GM12874 (cell line): ENCODE measurements at regions not wholly inside any gene's neighbourhood (a gene's known extent, or its start where the extent isn't known, plus 50 kb on each side); places are given as distances from the start of the nearest gene placed in this dataset.

Source experiments
- TF ChIP-seq, protein P1 (sequence below): IDR thresholded peaks from 2 replicates; pipeline ENCODE4 v1.5.1; 2011; ENCODE audit warnings: low read depth, mild to moderate bottlenecking, control low read depth, low read length, moderate library complexity; ENCODE audit not compliant: insufficient read depth

- TF ChIP-seq, protein P1, sequence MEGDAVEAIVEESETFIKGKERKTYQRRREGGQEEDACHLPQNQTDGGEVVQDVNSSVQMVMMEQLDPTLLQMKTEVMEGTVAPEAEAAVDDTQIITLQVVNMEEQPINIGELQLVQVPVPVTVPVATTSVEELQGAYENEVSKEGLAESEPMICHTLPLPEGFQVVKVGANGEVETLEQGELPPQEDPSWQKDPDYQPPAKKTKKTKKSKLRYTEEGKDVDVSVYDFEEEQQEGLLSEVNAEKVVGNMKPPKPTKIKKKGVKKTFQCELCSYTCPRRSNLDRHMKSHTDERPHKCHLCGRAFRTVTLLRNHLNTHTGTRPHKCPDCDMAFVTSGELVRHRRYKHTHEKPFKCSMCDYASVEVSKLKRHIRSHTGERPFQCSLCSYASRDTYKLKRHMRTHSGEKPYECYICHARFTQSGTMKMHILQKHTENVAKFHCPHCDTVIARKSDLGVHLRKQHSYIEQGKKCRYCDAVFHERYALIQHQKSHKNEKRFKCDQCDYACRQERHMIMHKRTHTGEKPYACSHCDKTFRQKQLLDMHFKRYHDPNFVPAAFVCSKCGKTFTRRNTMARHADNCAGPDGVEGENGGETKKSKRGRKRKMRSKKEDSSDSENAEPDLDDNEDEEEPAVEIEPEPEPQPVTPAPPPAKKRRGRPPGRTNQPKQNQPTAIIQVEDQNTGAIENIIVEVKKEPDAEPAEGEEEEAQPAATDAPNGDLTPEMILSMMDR = no peak
Measured at GRCh38 chr16:79302731-79303130, 297.8 kb downstream of the MAF start.

GRCh38 chr16:79301051-79301450 is 299.5 kb downstream of the MAF start:
- TF ChIP-seq, protein P1 = no peak

- TF ChIP-seq, protein P1 = no peak
Measured at GRCh38 chr16:79298894-79299799, 301.4 kb downstream of the MAF start.

DNA sequence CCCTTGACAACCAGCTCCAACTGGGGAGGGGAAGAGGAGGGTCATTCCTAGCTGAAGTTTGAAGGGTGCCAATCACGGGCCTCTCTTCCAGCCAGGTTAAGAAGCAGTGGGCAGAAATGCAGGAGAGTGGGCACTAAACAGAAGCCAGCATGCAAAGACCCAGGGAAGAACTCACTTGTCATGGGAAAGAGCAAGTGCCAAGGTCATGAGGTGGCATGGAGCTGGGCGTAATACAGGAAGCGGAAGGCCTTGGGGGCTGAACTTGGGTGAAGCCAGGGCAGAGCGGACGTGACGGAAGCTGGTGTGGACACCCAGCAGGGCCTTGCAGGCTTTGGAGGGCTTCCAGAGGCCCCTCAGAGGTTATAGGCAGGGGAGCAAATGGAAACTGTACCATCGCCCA is 302.1 kb downstream of the MAF start:
- TF ChIP-seq, protein P1 = no peak

GRCh38 chr16:79297805-79298204 is 302.7 kb downstream of the MAF start:
- TF ChIP-seq, protein P1 = no peak

DNA sequence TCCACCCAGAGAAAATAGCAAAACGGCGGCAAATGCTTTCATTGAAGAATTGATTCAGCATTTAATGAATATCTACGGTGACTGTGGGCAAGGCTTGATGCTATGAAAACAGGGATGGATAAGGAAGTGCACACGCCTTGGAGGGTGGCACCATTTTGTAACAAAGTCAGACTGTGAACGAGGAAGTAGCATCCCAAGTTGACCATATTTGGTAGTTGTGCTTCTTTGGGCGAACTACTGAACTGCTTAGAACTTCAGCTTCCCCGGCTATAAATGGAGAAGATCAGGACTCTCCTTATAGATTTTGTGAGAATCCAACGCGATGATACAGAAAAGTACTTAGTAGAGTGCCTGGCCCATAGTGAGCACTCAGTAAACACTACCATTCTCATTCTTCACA is 303.2 kb downstream of the MAF start:
- TF ChIP-seq, protein P1 = no peak

GRCh38 chr16:79296491-79296890 is 304.0 kb downstream of the MAF start:
- TF ChIP-seq, protein P1 = no peak
